K562 (cell line): ENCODE measurements at regions not wholly inside any gene's neighbourhood (a gene's known extent, or its start where the extent isn't known, plus 50 kb on each side); places are given as distances from the start of the nearest gene placed in this dataset.

Source experiments
- ARID2 ChIP-seq: fragments of 450-650 bp; IDR thresholded peaks from 2 replicates; pipeline ENCODE4 v1.6.1; 2017; ENCODE audit warnings: antibody characterized with exemption, mild to moderate bottlenecking
- ATF7 ChIP-seq: fragments of 450-650 bp; IDR thresholded peaks from 2 replicates; pipeline ENCODE4 v1.7.1; 2014; ENCODE audit warnings: mild to moderate bottlenecking, moderate library complexity
- CBX8 ChIP-seq: fragments of 200-600 bp; sonication (generic); IDR thresholded peaks from 2 replicates; pipeline ENCODE4 v1.6.1; 2012; ENCODE audit warnings: borderline replicate concordance, mixed run types, low read depth, mild to moderate bottlenecking, moderate library complexity, mixed read lengths, low read length, control low read depth, inconsistent platforms; ENCODE audit not compliant: poor library complexity, severe bottlenecking; ENCODE audit errors: extremely low read depth
- CC2D1A ChIP-seq: fragments of 450-650 bp; IDR thresholded peaks from 2 replicates; pipeline ENCODE4 v1.6.1; 2017; ENCODE audit warnings: mild to moderate bottlenecking
- CTCF ChIP-seq, 3 experiments: IDR thresholded peaks in 2 of 3; conservative IDR thresholded peaks in 1 of 3; 2 replicates each; pipeline ENCODE4 v1.5.1; 2011 to 2012; ENCODE audit warnings: low read length in 3 of 3, mild to moderate bottlenecking in 3 of 3, control low read depth in 2 of 3, improper control_type of control experiment in 1 of 3, inconsistent platforms in 1 of 3, low read depth in 1 of 3, mixed read lengths in 1 of 3, moderate library complexity in 1 of 3; ENCODE audit not compliant: insufficient read depth in 2 of 3
- DEAF1 ChIP-seq: fragments of 450-650 bp; formaldehyde crosslinking; IDR thresholded peaks from 2 replicates; pipeline ENCODE4 v1.4.0; 2020; ENCODE audit warnings: mild to moderate bottlenecking, moderate library complexity
- FOXK1 ChIP-seq: sonication (generic); formaldehyde crosslinking; IDR thresholded peaks from 2 replicates; pipeline ENCODE4 v1.8.0; 2022; ENCODE audit warnings: missing genetic modification reagents, mild to moderate bottlenecking, borderline replicate concordance
- GATA2 ChIP-seq: sonication (generic); formaldehyde crosslinking; IDR thresholded peaks from 2 replicates; pipeline ENCODE4 v1.4.0; 2020; ENCODE audit warnings: mild to moderate bottlenecking, missing genetic modification reagents
- HINFP ChIP-seq: fragments of 450-650 bp; conservative IDR thresholded peaks from 2 replicates; pipeline ENCODE4 v1.6.1; 2016; ENCODE audit warnings: missing genetic modification characterization, low read depth, mild to moderate bottlenecking, control low read depth, missing compliant biosample characterization
- HOXB6 ChIP-seq: fragments of 250-450 bp; sonication (Bioruptor Pico); IDR thresholded peaks from 2 replicates; pipeline ENCODE4 v1.5.1; 2022; ENCODE audit warnings: mild to moderate bottlenecking, borderline replicate concordance
- JUND ChIP-seq, 2 experiments: IDR thresholded peaks; 2 replicates in 1 of 2; 3 replicates in 1 of 2; pipeline ENCODE4 v1.6.1; 2011; ENCODE audit warnings: borderline replicate concordance in 2 of 2, low read depth in 2 of 2, low read length in 2 of 2, improper control_type of control experiment in 1 of 2, missing biosample characterization in 1 of 2, missing genetic modification characterization in 1 of 2, missing genetic modification reagents in 1 of 2
- KDM4B ChIP-seq, 2 experiments: fragments of 450-650 bp in 1 of 2; sonication (generic) in 1 of 2; IDR thresholded peaks; 2 replicates each; pipeline ENCODE4 v1.6.1; 2016 to 2017; ENCODE audit warnings: borderline replicate concordance in 2 of 2, antibody characterized with exemption in 1 of 2, low read depth in 1 of 2, mild to moderate bottlenecking in 1 of 2
- MAZ ChIP-seq, 2 experiments: fragments of 450-650 bp in 1 of 2; sonication (generic) in 1 of 2; formaldehyde crosslinking; IDR thresholded peaks in 1 of 2; conservative IDR thresholded peaks in 1 of 2; 2 replicates each; pipeline versions ENCODE4 v1.4.0 to v1.5.0; 2020; ENCODE audit warnings: mild to moderate bottlenecking in 1 of 2, missing genetic modification reagents in 1 of 2
- NCOA4 ChIP-seq: fragments of 450-650 bp; IDR thresholded peaks from 2 replicates; pipeline ENCODE4 v1.6.1; 2018; ENCODE audit warnings: mild to moderate bottlenecking; ENCODE audit not compliant: partially characterized antibody
- PRMT5 ChIP-seq: sonication (generic); formaldehyde crosslinking; IDR thresholded peaks from 2 replicates; pipeline ENCODE4 v1.5.0; 2020; ENCODE audit warnings: missing genetic modification reagents
- RFX1 ChIP-seq: fragments of 450-650 bp; IDR thresholded peaks from 2 replicates; pipeline ENCODE4 v1.6.1; 2016; ENCODE audit warnings: mild to moderate bottlenecking, moderate library complexity
- STAG1 ChIP-seq: sonication (generic); formaldehyde crosslinking; IDR thresholded peaks from 2 replicates; pipeline ENCODE4 v1.5.0; 2020; ENCODE audit warnings: missing genetic modification reagents, borderline replicate concordance
- THRB ChIP-seq: fragments of 450-650 bp; formaldehyde crosslinking; conservative IDR thresholded peaks from 2 replicates; pipeline ENCODE4 v1.4.0; 2022; ENCODE audit warnings: mild to moderate bottlenecking, missing genetic modification characterization
- TOE1 ChIP-seq, 2 experiments: fragments of 450-650 bp in 1 of 2; sonication (generic) in 1 of 2; formaldehyde crosslinking in 1 of 2; IDR thresholded peaks; 2 replicates each; pipeline versions ENCODE4 v1.7.1 to v1.8.0; 2016 to 2022; ENCODE audit warnings: borderline replicate concordance in 2 of 2, mild to moderate bottlenecking in 2 of 2, antibody characterized with exemption in 1 of 2, inconsistent platforms in 1 of 2, low read depth in 1 of 2, missing genetic modification reagents in 1 of 2, moderate library complexity in 1 of 2
- TSC22D4 ChIP-seq: fragments of 450-650 bp; IDR thresholded peaks from 2 replicates; pipeline ENCODE4 v1.6.1; 2016; ENCODE audit warnings: missing genetic modification characterization, missing biosample characterization, control low read depth
- ZNF717 ChIP-seq: fragments of 250-450 bp; sonication (Bioruptor Pico); IDR thresholded peaks from 2 replicates; pipeline ENCODE4 v1.5.0; 2021

GRCh38 chr6:142692942-142693341, 252.0 kb downstream of the HIVEP2 start (continued):
- no peak for TF ChIP-seq PRMT5 (CRISPR knock-in tag)
- TF ChIP-seq MAZ (CRISPR knock-in tag; conservative IDR thresholded peaks at IDR 0.05 in 1 of 2, IDR thresholded peaks at IDR 0.05 in 1 of 2) = peak in 1 of 2 experiments; percentile 41; a peak in 1 of 4 replicates
- TF ChIP-seq JUND (IDR thresholded peaks at IDR 0.05; ENCODE audit: borderline replicate concordance, low read depth, low read length) = peak; percentile 26; the same call in 1 of the 2 replicates
- no peak for TF ChIP-seq JUND (tag; IDR thresholded peaks at IDR 0.05; ENCODE audit: borderline replicate concordance, low read depth, low read length)
- no peak for TF ChIP-seq RFX1
- no peak for TF ChIP-seq CBX8
- peak; percentile 95 for TF ChIP-seq STAG1 (CRISPR knock-in tag)
- TF ChIP-seq KDM4B (IDR thresholded peaks at IDR 0.05; ENCODE audit: borderline replicate concordance in 2 of 2, low read depth in 1 of 2) = no peak
- no peak for TF ChIP-seq NCOA4
- peak; percentile 93 for TF ChIP-seq DEAF1 (CRISPR knock-in tag)
- TF ChIP-seq HOXB6 = no peak
- peak; percentile 18; the same call in 1 of the 2 replicates for TF ChIP-seq ATF7
- TF ChIP-seq GATA2 (CRISPR knock-in tag) = peak; percentile 79
- TF ChIP-seq ZNF717 (CRISPR knock-in tag) = no peak
- no peak for TF ChIP-seq TSC22D4 (tag)
- peak; percentile 82; the same call in 1 of the 2 replicates for TF ChIP-seq ARID2
- TF ChIP-seq THRB (CRISPR knock-in tag) = no peak
- TF ChIP-seq CTCF (IDR thresholded peaks at IDR 0.05 in 2 of 3, conservative IDR thresholded peaks at IDR 0.05 in 1 of 3; ENCODE audit: insufficient read depth in 2 of 3, low read depth in 1 of 3, low read length in 3 of 3) = peak; percentile 82 to 94 (median 93)
- TF ChIP-seq HINFP (tag) = no peak
- TF ChIP-seq CC2D1A = peak; percentile 76; the same call in 1 of the 2 replicates
- TF ChIP-seq TOE1 (IDR thresholded peaks at IDR 0.05; ENCODE audit: borderline replicate concordance) = no peak
- no peak for TF ChIP-seq TOE1 (CRISPR knock-in tag; IDR thresholded peaks at IDR 0.05; ENCODE audit: borderline replicate concordance, low read depth)
- TF ChIP-seq FOXK1 (CRISPR knock-in tag) = no peak
